Natural killer cell (primary cell): ENCODE measurements at regions not wholly inside any gene's neighbourhood (a gene's known extent, or its start where the extent isn't known, plus 50 kb on each side); places are given as distances from the start of the nearest gene placed in this dataset.

Experiments used
- ATAC-seq, 3 donors: fragments of 150-1000 bp in 2 of 3; fragments of 200-7000 bp in 1 of 3; cut with Tn5 transposase; 1 replicate in 1 of 3; 2 replicates in 2 of 3; pipeline ENCODE4 v1.10.0; 2021; ENCODE audit warnings: mild to moderate bottlenecking in 2 of 3, moderate library complexity in 2 of 3
- DNase-seq, 2 donors: peaks; one replicate each; pipeline versions ENCODE4 v3.0.0 to v3.0.0-alpha.2; 2013 to 2021; ENCODE audit warnings: mixed read lengths in 1 of 2
- H3K27ac ChIP-seq: one replicate; pipeline ENCODE4 v1.5.1; 2013; ENCODE audit warnings: mild to moderate bottlenecking, low read length
- H3K27me3 ChIP-seq: one replicate; pipeline ENCODE4 v1.6.1; 2013; ENCODE audit warnings: low read length; ENCODE audit not compliant: control insufficient read depth, insufficient read depth
- H3K36me3 ChIP-seq: one replicate; pipeline ENCODE4 v1.6.1; 2013; ENCODE audit warnings: low read length; ENCODE audit not compliant: control insufficient read depth, insufficient read depth
- H3K4me1 ChIP-seq: one replicate; pipeline ENCODE4 v1.6.1; 2013; ENCODE audit warnings: low read length; ENCODE audit not compliant: control insufficient read depth, insufficient read depth
- H3K4me3 ChIP-seq: one replicate; pipeline ENCODE4 v1.5.1; 2013; ENCODE audit warnings: low read length
- H3K9me3 ChIP-seq: one replicate; pipeline ENCODE4 v1.6.1; 2013; ENCODE audit warnings: low read length; ENCODE audit not compliant: control insufficient read depth, insufficient read depth
- H3K27ac Mint-ChIP-seq, 2 donors: one replicate each; pipeline ENCODE4 v1.8.0; 2022; ENCODE audit warnings: mild to moderate bottlenecking in 2 of 2, mixed read lengths in 2 of 2, moderate library complexity in 1 of 2
- H3K27me3 Mint-ChIP-seq, 2 donors: one replicate each; pipeline ENCODE4 v1.8.0; 2022; ENCODE audit warnings: low read depth in 2 of 2, mixed read lengths in 2 of 2
- H3K36me3 Mint-ChIP-seq: one replicate; pipeline ENCODE4 v1.8.0; 2022; ENCODE audit warnings: mixed read lengths
- H3K4me1 Mint-ChIP-seq, 2 donors: one replicate each; pipeline ENCODE4 v1.8.0; 2022; ENCODE audit warnings: mixed read lengths in 2 of 2
- H3K4me3 Mint-ChIP-seq: one replicate; pipeline ENCODE4 v1.8.0; 2022; ENCODE audit warnings: mild to moderate bottlenecking, moderate library complexity, mixed read lengths
- H3K9me3 Mint-ChIP-seq, 2 donors: one replicate each; pipeline ENCODE4 v1.8.0; 2022; ENCODE audit warnings: mixed read lengths in 2 of 2
- CTCF ChIP-seq: fragments of 200-600 bp; IDR thresholded peaks from one replicate; pipeline ENCODE4 v1.8.0; 2022; ENCODE audit warnings: antibody characterized with exemption
- WGBS: methylation state at CpG from one replicate; pipeline ENCODE4 v1.1.7; 2013; ENCODE audit warnings: missing lambda C conversion rate; ENCODE audit not compliant: insufficient coverage; 5-methylcytosine and 5-hydroxymethylcytosine counted together
- intact Hi-C: fragments of 100-400 bp; cut with micrococcal nuclease; formaldehyde crosslinking; loops from one replicate; pipeline ENCODE4 v1.14.2; 2022

DNA sequence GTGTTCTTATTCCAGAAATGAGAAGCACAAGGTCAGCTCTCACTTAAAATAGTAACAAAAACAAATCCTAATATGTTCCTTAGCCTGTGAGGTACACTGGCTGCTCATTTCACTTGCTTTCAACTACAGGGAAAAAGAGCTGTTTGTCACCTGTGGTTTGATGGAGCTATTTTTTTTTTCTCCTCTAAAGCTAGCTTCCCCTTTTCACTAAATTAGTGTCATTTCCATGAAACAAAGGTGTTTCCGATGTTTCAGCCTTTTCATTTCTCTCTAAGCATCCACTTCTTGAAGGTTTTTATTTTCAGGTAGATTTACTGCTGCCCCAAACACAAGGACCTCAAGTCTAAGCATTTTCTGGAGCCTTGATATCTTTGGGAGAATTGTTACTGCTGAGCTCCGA lies 148.6 kb downstream of the RBMX2 start:
- no peak overlapping the region for H3K27ac ChIP-seq
- intact Hi-C loops: no loop called here
- TF ChIP-seq CTCF: no peak
- H3K4me1 ChIP-seq: no peaks in the 10 kb centered on the region
- Mint-ChIP-seq H3K4me3 (no peak overlapping the region), H3K27me3 (peaks cover 4 to 34% of the 10 kb centered on the region in 2 donors), H3K9me3 (no peaks in the 10 kb centered on the region), H3K36me3 (no peaks in the 10 kb centered on the region), H3K4me1 (no peaks in the 10 kb centered on the region), H3K27ac (no peak overlapping the region)
- WGBS: no CpG with 5 or more reads among the region's 2 CpGs
- no peaks in the 10 kb centered on the region for H3K9me3 ChIP-seq
- H3K27me3 ChIP-seq: no peaks in the 10 kb centered on the region
- no peaks in the 10 kb centered on the region for H3K36me3 ChIP-seq
- ATAC-seq (no peak), DNase-seq (no peak)
- H3K4me3 ChIP-seq: no peak overlapping the region

DNA sequence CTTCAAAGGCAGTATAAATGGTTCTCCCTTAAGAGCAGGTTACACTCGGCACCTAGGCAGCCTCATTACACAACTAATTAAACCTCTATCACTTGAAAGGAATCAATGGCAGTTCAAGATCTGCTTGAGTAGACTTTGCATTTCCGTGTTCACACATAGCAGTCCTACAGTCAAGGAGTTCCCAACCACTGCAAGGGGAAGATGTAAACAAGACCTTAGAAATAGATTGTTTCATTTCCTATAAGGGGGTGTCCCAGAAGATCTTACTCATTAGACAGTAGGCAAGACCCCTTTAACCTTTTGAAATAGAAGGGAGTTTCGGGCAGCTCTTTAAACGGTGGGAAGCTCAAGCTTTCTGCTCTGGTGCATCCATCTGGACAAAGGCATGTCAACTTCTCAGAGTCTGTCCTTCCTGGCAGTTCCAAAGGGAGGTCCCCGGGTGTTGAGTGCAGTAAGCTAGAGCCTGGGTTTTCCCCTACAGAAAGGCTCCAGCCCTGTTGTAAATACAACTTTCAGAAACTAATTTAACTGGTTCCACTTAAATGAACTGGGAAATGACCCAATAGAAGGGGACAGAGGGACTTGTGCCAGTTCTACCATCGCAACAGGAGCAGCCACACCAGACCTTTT lies 150.8 kb downstream of the RBMX2 start:
- Histone ChIP-seq H3K27ac (no peak overlapping the region), H3K9me3 (no peaks in the 10 kb centered on the region), H3K4me1 (no peaks in the 10 kb centered on the region), H3K36me3 (no peaks in the 10 kb centered on the region), H3K4me3 (no peak overlapping the region), H3K27me3 (no peaks in the 10 kb centered on the region)
- 84% methylated on average over 5 of the region's 6 CpGs for WGBS
- TF ChIP-seq CTCF: no peak
- intact Hi-C loops: no loop called here
- DNase-seq: no peak
- Mint-ChIP-seq H3K36me3 (no peaks in the 10 kb centered on the region), H3K9me3 (no peaks in the 10 kb centered on the region), H3K27me3 (peaks cover 4 to 35% of the 10 kb centered on the region in 2 donors), H3K4me1 (no peaks in the 10 kb centered on the region), H3K4me3 (no peak overlapping the region), H3K27ac (no peak overlapping the region)
- ATAC-seq: no peak

- H3K27me3 ChIP-seq: no peaks in the 10 kb centered on the region
- no peaks in the 10 kb centered on the region for H3K4me1 ChIP-seq
- intact Hi-C loops: no loop called here
- H3K27ac ChIP-seq: no peak overlapping the region
- TF ChIP-seq CTCF: no peak
- 100% methylated on average over 1 of the region's 3 CpGs for WGBS
- peaks cover 0 to 17% of the 10 kb centered on the region in 2 donors for H3K27me3 Mint-ChIP-seq
- DNase-seq: no peak
- ATAC-seq: no peak
- H3K36me3 ChIP-seq: no peaks in the 10 kb centered on the region
- H3K9me3 ChIP-seq: no peaks in the 10 kb centered on the region
- H3K4me3 ChIP-seq: no peak overlapping the region
- no peak overlapping the region for H3K4me3 Mint-ChIP-seq
- H3K9me3 Mint-ChIP-seq: no peaks in the 10 kb centered on the region
- H3K27ac Mint-ChIP-seq: no peak overlapping the region
- H3K36me3 Mint-ChIP-seq: no peaks in the 10 kb centered on the region
- no peaks in the 10 kb centered on the region for H3K4me1 Mint-ChIP-seq
These were observed 153.6 kb downstream of the RBMX2 start for GRCh38 chrX:130555341-130555740.

DNA sequence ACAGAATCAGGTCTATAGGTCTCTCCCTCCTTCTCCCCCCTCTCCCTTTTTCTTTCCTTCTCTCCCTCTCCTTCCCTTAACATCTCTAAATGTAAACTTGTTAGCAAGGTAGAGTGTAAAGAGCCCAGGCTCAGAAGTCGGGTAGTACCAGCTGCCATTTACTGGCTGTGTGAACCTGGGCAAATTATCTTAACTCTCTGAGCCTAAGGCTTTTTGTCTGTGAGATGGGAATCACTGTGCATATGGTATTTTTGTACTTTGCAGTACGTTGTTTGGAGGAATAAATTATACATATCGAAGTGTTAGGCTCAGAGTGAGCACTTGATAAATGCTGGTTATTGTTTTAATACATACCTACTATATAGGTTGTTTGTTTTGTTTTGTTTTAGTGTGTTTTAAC lies 154.0 kb downstream of the RBMX2 start:
- WGBS: 47% methylated on average over 1 of the region's 3 CpGs
- intact Hi-C loops: no loop called here
- H3K9me3 Mint-ChIP-seq: no peaks in the 10 kb centered on the region
- TF ChIP-seq CTCF: no peak
- Histone ChIP-seq H3K27ac (no peak overlapping the region), H3K36me3 (no peaks in the 10 kb centered on the region), H3K4me1 (no peaks in the 10 kb centered on the region), H3K27me3 (no peaks in the 10 kb centered on the region), H3K4me3 (no peak overlapping the region), H3K9me3 (no peaks in the 10 kb centered on the region)
- H3K4me1 Mint-ChIP-seq: no peaks in the 10 kb centered on the region
- no peak overlapping the region for H3K4me3 Mint-ChIP-seq
- peaks cover 0 to 13% of the 10 kb centered on the region in 2 donors for H3K27me3 Mint-ChIP-seq
- no peak for DNase-seq
- no peaks in the 10 kb centered on the region for H3K36me3 Mint-ChIP-seq
- H3K27ac Mint-ChIP-seq: no peak overlapping the region
- ATAC-seq: no peak
